Stromal cell of bone marrow (primary cell): ENCODE measurements at regions not wholly inside any gene's neighbourhood (a gene's known extent, or its start where the extent isn't known, plus 50 kb on each side); places are given as distances from the start of the nearest gene placed in this dataset.
"Not testable (repeated sequence)": the region's sequence is repeated elsewhere in the genome, so short reads cannot be mapped to it uniquely, and the experiment has no call there.

Experiments used
- DNase-seq: peaks from one replicate; pipeline ENCODE4 v3.0.0-alpha.2; 2012; ENCODE audit warnings: low read depth

DNA sequence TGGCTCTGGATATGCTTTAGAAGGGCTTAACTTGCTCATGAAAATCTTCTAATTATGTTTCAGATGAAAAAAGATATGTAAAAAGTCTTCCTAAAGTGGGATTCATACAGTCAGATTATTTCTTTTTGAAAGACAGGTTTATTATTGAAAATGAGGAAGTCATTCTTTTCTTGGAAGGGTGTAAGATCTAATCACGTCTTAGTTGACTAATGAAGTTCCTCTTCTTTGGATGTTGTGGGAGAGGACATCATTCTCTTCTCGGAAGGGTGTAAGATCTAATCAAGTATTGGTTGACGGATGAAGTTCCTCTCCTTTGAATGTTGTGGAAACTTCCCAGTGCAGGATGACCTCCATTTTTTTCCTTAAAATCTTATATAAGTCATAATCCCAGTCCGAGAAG lies 74.9 kb downstream of the ALG10 start:
- DNase-seq = no peak

DNA sequence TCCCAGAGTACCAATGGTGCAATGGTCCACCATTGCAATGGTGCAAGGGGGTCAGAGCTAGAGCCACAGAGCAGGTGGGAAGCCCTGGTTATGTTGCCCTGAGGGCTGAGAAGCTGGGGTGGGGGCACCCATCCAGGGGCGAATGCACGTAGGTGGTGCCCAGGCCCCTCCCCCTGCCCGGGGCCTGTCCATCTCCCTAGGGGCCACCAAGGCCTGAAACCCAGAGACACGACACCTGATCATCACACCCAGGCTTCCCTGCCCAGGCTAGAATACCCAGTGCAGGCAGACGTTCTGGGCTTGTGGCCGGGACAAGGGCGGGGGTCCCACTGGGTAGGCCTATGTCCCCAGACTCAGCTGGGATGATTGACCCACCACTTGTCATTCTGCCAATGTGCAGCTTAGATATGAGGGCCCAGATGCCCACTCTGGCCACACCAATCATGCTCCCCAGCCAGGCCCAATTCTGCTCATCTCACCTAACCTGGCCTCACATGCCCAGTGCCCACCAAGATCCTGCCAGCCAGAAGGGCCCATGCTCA lies 83.2 kb downstream of the ALG10 start:
- no peak for DNase-seq

DNA sequence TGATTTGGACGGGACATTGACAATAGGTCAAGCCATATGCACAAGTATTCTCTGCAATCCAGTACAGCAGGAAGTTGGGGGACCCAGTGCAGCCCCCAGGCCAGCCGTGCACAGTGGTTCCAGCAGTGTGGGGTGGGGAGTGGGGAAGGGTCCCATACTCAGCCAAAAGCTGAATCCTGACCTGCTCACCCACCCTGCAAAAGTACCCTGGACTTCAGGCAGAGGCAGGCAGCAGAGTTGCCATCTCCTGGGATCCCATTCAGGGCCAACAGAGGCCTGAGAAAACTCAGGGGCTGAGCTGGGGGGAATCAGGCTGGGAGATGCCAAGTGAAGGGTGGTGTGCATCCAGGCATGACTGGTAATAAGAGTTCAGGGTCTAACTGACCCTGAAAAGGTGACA lies 83.9 kb downstream of the ALG10 start:
- no peak for DNase-seq

DNA sequence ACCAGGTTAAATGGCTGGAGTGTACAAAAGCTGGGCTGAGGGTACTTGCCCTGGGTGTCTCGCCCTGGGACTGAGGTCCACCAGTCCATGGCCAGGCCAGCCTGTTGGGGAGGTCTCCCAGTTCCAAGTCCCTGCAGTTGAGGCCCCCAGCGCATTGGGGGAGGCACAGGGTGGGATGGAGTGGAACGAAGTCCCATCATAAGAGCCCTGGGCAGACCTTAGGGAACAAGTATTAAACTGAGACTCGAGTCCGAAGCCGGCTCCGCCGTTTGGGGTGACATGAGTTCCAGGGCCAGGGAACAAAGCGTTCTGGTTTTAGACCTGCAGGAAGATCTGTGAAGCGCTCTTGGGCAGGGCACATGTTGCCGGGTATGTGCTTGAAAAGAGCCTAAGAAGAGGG lies 84.7 kb downstream of the ALG10 start:
- no peak for DNase-seq

DNA sequence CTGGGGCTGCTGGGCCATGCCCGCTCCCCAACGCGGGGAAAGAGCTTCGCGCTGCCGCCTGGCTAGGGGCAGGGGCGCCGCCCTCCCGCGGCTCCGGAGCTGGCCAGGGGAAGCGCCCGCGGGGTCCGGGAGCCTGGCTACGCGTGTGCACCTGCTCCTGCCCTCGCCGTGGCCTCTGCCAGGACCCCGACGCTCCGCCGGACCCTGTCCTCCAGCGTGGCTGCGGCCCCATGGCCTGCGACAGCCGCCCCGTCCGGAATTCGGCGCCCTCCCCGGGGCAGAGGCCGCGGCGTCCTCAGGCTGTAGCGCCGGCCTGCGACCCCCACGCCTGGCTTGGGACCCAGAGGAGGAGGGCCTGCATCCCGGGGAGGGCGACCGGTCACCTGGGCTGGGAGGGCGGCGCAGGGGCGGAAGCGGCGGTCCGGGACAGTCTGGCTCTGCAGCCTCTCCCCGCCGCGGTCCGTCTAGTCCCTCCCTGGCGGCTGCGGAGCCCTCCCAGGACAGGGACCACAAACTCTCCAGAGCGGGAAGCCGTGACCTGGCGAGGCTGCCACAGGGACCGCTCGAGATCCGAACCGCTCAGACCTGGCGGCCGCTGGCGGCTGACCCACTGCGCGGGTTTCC lies 85.6 kb downstream of the ALG10 start:
- no peak for DNase-seq

DNA sequence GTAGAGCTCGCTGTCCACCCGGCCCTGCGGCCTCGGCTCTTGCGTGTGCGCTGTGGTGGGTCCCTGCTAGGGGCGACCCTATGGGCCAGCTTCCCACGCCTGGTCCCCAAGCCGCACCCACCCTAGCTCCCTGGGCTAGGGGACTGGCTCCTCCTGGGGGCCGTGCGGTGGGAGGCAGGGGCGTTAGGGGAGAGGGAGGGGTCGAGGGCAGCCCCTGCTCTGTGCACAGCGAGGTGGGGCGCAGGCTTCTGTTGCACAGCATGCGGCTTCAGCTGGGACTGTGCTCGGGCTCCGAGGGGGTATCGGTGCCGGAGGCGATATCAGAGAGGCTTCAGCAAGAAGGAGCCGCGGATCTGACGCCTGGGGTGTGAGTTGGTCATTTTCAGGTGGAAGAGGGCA lies 86.1 kb downstream of the ALG10 start:
- no peak for DNase-seq

DNA sequence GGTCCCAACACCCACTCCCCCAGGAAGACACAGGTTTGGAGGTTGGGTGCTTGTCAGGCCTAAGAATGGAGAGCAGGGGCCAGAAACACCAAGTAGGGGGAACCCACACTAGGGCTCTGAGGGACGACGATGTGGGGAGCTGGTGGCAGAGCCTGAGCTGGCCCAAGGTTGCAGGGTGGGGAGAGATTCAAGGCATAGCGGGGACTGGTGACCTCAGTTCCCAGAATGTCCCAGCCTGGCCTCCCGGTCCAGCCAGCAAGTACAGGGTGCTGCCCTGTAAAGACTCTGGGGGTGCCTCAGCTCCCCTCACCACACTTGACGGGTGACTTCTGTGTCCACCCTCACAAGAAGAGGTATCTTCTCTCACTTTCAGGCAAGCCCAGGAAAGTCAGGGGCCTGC lies 86.7 kb downstream of the ALG10 start:
- DNase-seq = no peak

DNA sequence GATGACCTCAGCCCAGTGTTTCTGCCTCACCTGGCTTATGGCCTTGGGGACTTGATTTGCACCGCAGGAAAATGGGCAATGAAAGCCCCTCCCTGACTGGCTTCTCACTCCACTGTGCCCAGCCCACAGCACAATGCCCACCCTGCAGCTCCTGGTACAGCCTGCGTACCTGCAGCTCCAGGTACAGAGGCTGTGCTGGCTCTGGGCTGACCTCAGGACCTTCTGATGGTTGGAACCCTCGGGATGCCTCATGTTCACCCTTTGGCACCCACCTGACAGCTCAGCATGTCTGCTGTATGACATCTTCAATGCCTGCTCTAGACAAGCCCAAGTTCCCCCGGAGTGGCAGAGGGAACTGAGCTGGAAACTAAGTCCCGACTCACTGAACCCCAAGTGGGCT lies 87.1 kb downstream of the ALG10 start:
- no peak for DNase-seq

DNA sequence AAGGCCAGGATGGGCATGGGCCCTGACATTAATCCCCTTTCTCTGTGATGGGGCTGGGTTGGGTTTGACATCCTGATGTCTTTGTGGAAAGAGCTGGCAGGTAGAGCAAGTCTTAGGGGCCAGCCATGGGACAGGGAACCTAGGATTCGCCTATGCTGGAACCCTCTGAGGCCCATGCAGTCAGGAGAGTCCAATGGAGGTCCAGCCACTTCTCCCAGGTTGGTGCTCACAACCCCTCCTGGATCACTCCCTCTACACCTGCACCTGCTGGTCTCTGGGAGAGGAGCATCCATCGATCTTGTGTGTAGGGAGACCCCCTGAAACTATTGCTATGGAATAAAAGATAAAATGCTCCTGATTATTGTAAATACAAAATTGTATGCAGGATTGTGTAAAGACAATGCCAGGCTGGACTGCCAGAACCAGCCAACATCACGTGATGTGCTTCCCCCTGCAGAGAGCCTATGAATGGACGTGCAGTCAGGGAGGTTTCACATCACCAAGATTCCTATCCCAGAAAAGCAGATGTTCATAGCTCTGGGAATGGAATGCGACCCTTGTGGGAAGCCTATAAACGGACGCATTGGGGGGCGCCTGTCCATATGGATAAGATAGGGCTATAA lies 87.7 kb downstream of the ALG10 start:
- DNase-seq = not testable (repeated sequence)

DNA sequence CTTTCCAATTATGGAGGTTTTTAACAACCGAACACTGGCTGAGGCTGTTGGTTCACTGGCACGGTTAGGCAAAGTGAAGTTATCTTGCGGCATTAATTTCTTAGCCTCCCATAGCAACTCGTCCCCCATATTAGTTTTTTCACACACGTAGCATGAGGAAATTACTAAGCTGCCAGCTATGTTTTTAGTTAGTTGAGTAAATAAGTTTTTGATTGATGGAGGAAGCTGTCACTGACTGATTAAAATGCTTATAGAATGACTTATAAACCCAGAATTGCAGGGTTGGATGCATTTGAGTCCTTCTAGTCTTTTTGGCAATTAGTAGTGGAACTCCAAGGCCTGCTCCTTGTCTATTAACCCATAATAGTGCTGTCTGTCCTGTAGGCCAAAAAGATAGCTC lies 97.1 kb downstream of the ALG10 start:
- no peak for DNase-seq

DNA sequence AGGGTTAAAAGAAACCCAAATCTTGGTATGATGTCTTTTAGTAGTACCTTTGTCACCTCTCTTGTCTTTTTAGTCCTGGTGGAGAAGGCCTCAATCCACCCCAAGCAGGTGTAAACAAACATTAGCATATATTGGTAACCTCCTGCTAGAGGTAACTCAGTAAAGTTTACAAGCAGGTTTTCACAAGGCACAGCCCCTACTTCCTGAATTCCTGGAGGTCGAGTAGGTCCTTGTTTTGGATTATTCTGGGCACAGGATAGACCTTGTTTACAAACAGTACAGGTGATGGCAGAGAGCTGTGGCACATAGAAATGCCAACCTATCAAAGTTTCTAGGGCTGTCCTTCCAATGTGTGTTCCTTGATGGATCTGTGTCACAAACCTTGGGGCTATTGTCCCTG lies 99.1 kb downstream of the ALG10 start:
- DNase-seq = no peak

DNA sequence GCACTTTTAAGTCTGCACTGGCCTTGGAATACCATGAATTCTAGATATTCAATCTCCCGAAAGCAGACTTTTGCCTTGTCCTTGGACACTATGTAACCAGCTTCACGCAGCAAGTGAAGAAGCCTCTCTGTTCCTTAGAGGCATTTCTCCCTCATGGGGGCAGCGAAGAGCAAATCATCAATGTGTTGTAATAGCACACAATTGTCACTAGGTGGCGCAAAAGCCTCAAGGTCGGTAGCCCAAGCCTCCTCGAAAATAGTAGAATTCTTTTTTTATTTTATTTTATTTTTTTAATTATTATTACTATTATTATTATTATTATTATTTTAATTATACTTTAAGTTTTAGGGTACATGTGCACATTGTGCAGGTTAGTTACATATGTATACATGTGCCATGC lies 100.8 kb downstream of the ALG10 start:
- DNase-seq = peak; percentile 14

DNA sequence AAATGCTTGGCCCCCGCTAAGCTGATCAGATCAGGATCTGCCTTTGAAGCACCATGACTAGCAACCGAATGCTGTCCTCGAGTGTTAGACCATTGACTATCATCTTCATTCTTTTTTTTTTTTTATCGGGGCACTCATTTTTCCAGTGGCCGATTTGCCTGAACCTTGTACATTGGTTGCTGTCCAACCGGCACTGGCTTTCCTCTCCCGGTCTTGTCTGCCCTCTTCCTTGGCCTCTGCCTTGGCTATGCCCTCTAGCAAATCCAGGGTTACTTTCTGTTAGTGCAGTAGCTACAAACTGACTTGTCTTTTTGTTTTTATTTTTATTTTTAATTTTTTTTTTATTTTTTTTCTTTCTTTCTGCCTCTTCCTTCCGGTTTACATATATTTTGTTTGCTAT lies 102.3 kb downstream of the ALG10 start:
- DNase-seq = no peak

DNA sequence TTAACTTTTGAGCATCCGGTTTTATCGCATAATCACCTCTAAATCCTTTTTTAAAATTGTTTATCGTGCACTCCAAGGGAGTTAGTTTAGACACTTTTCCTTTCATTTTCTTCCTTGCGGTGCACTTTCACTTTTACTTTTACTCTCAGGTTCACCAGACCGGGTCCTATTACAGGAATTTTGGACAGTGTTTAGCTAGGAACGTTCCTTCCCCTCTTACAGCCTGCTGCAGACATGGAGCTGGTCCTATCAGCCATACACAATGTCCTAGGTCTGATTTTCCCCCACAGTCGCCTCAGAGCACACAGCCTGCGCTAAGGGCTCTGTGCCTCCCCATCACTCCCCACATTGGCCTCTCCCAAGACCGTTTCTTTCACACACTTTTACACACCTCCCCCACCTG lies 103.9 kb downstream of the ALG10 start:
- DNase-seq = no peak

DNA sequence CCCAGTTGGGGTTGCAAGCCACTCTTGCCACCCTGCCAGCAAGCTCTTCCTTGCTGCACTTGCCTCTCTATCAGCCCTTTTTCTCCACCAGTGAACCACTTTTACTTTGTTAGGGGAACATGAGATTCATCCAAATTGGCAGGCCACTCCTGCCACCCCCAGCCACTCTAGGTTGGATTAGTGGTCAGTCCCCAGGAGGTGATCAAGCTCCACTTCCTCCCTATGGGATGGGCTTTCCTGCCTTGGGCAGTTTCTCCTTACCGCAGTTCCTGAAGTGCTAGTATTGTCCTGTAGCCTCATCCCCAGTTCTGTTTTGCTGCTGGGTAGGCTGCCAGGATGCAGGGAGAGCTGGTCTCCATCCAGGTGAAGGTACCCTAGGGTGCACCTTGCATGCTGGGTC lies 104.5 kb downstream of the ALG10 start:
- DNase-seq = no peak

DNA sequence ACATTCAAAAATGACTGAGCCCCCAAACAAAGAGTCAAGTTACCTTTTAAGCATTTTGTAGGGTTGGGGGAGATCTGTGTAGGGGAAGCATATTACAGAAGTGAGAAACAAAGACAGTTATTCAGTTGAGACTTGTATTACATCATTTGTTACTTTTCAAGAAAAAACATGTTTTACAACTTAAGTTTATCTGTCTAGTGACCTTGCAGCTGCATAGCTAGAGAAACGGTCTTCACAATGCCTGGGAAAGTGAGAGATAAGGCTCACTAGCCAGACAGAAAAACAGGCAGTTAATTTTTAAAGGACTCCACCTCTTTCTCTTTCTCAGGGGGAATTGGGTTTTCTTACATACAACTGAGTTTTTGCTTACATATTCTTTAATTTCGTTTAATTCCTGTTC lies 105.1 kb downstream of the ALG10 start:
- not testable (repeated sequence) for DNase-seq

DNA sequence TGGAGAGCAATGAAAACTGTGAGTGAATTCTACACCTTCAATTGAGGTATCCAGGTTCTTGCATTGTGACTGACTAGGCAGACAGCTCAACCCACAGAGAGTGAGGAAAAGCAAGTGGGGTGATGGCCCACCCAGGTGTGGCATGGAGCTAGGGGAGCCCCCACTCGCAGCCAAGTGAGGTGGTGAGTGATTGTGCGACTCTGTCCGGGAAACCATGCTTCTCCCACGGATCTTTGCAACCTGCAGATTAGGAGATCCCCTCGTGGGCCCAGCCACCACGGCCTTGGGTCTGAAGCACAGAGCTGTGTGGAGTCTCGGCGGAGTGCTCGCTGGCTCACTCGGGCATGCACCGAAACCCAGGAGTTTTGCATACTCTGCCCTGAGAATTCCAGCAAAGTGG lies 120.1 kb downstream of the ALG10 start:
- DNase-seq = no peak

DNA sequence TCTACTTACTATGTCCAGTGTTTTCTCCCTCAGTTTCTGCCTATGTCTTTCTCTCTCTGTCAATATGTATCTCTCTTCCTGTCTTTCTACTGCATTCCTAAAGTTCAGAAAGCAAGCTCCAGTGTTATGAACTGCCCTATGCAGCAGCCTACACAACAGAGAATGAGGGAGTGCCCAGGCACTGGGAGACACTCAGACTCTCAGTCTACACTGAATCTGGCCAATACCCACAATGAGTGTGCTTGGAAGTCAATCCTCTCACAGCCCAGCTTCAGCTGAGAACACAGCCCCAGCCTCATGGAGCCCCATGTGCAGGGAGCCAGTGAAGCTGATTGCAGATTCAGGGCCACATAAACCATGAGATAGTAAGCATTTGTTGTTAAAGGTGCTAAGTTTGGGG lies 128.7 kb downstream of the ALG10 start:
- DNase-seq = no peak

DNA sequence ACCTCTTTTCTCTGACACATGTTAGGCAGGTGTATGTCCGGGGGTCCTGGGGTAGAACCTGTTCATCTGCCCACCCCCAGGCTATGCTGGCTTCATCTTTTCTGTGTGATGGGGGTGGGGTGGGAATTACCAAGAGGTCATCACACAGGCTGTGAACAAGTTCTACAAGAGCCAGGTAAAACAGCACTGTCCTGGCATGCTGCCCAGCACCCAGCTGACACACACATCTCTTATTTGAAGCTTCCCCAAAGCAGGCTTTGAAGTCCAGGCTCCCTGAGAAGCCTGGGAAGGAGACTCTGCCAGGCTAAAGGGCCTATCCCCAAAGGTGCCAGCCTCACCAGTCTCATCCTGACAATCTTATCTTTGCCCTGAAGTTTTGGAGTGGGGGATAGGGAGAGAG lies 141.1 kb downstream of the ALG10 start:
- no peak for DNase-seq

DNA sequence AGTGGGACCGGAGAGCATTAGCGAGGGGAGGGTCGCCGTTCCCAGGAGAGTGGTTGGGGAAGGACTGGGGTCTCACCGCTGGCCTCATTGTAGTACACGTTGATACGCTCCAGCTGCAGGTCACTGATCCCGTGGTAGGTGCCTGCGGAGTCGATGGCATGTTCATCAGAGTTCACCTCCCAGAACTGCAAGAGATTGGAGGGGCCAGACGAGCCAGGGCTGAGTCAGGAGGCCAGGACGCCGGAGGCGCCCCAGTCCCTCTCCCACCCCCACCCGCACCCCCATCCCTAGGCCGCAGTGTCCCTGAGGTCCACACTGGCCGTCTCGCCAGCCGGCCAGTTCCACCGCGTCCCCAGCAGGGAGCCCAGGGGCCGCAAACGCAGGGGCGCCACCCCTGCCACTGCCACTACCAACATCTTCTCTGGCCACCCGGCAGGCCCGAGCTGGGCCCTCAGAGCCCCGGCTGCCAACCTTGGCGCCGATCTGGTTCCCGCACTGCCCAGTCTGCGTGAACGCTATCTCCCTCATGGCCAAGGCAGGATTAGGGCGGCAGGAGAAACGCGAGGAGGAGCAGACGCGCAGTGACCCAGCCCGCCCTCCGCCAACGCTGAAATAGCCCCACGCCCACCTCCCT lies 144.2 kb downstream of the ALG10 start:
- DNase-seq = no peak

DNA sequence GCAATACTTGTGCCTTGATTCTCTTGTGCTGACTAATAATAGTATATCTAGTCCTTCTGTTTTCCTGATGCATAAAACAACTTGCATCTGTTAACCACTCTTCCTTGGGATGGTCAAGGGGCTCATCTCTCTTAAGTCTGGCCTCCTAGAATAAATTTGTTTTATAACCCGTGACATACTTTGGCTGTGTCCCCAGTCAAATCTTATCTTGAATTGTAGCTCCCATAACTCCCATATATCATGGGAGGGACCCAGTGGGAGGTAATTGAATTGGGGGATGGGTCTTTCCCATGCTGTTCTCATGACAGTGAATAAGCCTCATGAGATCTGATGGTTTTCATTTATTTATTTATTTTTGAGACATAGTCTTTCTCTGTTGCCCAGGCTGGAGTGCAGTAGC lies 146.2 kb downstream of the ALG10 start:
- not testable (repeated sequence) for DNase-seq

DNA sequence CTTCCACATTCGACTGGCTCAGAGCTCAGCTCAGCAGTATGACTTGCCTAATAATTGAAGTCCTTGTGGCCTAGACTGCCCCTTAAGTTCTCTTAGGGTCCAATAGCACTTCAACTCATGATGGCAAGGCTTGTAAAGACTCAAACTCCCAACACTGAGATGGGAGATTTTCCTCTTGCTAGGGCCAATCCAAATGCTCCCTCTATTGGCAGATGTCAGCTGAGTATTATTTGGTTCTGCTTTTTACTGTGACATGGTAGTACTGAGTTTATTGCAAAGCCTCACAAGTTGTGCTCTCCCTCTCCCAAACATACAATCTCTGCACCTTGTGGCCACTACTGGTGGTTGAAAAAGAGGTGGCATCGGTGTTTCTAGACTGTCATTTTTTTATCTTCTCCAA lies 164.2 kb downstream of the ALG10 start:
- no peak for DNase-seq

DNA sequence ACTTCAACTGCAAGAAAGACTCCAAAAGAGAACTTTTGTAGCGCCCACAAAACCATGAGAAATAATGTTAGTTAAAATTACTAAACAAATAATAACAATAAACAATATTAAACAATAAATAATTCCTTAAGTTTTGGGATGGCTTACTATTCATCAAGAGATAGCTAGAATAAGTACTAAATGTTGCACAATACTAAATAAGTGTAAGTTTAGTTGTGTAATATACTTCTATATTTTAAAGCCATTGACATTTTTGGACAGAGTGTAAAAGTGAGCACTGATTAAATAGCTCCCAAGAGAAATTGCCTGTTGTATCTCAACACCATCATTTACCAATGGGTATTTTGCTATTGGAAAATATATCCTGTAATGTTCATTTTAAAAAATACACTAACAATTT lies 166.7 kb downstream of the ALG10 start:
- no peak for DNase-seq

DNA sequence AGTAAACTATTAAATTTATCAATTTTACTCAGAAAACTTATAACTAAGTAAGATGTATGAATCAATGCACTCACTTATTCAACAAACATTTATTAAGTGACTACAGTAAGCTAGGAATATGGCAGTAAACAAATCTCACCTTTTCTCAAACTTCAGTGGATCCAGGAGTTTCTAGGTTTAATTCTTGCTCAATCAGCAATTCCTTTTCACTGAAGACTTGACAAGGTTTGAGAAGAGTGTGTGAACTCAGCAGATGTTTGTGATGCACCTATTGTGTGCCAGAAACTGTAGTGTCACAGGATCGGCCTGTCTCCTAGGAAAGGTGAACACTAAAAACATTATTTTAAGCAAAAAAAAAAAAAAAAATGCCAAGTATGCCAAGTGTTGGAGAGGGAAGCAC lies 167.8 kb downstream of the ALG10 start:
- DNase-seq = no peak
